H1 (cell line): ENCODE measurements at regions not wholly inside any gene's neighbourhood (a gene's known extent, or its start where the extent isn't known, plus 50 kb on each side); places are given as distances from the start of the nearest gene placed in this dataset.

ENCODE experiments used
- ATF2 ChIP-seq: IDR thresholded peaks from 2 replicates; pipeline ENCODE4 v1.6.1; 2012; ENCODE audit warnings: low read length, inconsistent platforms
- E2F6 ChIP-seq: IDR thresholded peaks from 2 replicates; pipeline ENCODE4 v1.6.1; 2012; ENCODE audit warnings: inconsistent platforms
- RNF2 ChIP-seq: fragments of 200-900, 300-1000 bp; sonication (generic); IDR thresholded peaks from 2 replicates; pipeline ENCODE4 v1.7.1; 2016; ENCODE audit warnings: borderline replicate concordance, low read depth, mild to moderate bottlenecking, antibody characterized with exemption, low read length; ENCODE audit not compliant: poor library complexity, severe bottlenecking; ENCODE audit errors: missing control alignments
- SP2 ChIP-seq: IDR thresholded peaks from 2 replicates; pipeline ENCODE4 v1.6.1; 2012; ENCODE audit warnings: mild to moderate bottlenecking, low read length, inconsistent platforms
- TEAD4 ChIP-seq: IDR thresholded peaks from 2 replicates; pipeline ENCODE4 v1.6.1; 2012; ENCODE audit warnings: low read depth, low read length, inconsistent platforms, mixed read lengths

- TF ChIP-seq SP2 (no peak), RNF2 (no peak), ATF2 (no peak), E2F6 (no peak), TEAD4 (no peak)
Observed at GRCh38 chr16:87066133-87067002, 250.8 kb downstream of the C16orf95 start (continued).
